NCI-H2227 (cell line): ENCODE measurements at regions not wholly inside any gene's neighbourhood (a gene's known extent, or its start where the extent isn't known, plus 50 kb on each side); places are given as distances from the start of the nearest gene placed in this dataset.

Source experiments
- DNase-seq: peaks from one replicate; lab custom pipeline; 2025; ENCODE audit not compliant: unreplicated experiment; lab: John Stamatoyannopoulos, UW

DNA sequence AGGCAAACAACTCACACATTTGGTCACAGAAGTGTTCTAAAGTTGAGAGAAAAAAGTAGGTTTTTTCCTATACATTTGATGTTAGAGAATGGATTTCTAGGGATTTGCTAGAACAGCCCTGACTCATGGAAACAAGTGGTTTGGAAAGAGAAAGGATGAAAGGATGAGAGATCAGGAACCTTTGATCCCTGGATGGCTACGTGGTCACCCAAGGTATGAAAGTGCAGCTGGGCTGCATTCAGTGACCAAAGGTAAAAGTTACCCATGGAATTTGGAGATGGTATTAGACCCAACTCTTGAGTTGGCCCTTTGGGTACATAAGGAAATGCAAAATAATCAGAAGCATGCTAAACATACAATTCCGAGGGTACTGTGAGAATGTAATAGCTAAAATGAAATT lies 61.3 kb upstream of the SPIN1 start:
- no peak for DNase-seq

DNA sequence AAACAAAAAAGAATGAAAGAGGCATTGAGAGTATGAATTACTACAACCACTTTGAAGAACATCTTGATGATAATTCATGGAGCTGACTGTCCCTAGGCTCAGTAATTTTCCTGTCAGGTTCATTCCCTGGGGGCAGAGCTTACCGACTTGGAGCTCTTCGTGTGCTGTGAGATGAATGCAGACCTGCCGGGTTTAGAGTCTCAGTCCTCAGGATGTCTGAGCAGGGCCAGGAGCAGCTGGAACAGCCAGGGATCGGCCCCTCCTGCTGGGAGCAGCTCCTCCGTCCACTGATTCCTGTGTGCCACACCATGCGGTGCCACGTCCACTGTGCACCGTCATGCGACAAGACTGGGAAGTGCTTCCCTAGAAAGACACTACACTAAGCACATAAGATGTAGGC lies 62.2 kb upstream of the SPIN1 start:
- no peak for DNase-seq

DNA sequence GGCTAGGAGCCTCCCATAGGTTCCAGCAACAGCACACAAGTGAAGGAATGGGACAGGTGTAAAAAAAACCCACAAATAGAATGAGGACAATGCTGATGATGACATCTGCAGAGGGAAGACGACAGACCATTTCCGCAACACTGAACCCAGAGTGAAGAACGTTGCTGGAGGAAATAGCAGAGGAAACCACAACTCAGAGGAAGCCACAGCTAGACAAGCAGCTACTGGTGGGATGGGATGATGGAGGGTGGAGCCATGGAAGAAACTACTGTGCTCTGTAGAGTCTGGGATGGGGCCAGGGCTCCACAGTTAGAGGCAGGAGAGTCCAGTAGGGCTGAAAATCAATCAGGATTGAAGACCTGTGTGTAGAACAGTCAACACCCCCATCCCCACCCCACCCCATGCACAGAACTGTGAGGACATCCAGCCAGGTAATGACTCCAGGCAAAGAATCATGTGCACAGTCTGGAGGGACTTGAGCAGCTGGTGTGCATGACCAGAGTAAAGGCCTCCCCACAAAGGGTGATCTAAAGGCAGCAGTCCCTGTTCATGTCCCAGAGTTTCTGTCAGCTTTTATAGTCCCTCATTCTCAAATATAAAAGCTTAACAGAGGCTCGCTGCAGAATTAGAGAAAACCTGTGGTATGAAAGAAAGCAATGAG lies 65.2 kb upstream of the SPIN1 start:
- DNase-seq: no peak

DNA sequence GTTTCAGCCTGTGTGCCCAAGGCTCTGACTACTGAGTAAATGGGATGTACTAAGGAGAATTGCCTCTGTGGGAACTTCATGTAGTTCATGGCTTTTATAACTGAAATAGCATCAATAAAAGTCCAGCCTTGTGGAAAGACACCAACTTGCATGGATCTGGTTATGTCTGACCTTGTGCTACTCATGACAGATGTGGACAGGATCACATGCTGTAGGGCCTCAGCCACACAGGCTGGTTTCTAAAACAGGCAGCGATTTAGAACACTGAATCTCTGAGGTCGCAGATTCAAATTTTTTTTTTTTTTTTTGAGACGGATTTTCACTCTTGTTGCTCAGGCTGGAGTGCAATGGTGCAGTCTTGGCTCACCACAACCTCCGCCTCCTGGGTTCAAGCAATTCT lies 66.5 kb upstream of the SPIN1 start:
- no peak for DNase-seq

DNA sequence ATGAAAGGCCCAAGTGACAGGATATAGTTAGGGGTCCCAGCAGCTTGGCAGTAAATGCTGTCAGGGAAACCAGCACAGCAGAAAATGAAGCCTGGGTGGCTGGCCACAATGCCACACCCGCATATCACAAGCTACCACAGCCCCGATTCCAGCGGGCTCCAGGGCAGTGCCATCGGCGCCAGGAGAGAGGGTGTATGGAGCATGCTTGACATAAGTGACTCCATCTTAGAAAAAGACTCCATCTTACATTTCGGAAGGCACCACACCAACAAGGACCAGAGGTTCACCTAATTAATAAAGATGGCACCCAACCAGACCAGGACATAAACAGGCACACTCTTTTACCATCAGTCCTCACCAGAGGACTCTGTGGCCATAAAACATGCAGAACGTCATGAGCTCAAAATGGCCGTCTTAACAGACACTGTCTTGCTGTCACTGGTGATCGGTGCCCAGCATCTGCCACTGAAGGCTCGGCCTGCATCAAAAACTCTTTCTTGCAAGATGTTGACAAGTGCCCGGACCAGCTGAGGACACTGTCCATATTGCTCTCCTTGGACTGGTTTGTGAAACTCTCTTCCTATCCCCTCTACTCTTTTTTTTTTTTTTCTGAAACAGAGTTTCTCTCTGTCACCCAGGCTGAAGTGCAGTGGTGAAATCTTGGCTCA lies 67.4 kb upstream of the SPIN1 start:
- no peak for DNase-seq

DNA sequence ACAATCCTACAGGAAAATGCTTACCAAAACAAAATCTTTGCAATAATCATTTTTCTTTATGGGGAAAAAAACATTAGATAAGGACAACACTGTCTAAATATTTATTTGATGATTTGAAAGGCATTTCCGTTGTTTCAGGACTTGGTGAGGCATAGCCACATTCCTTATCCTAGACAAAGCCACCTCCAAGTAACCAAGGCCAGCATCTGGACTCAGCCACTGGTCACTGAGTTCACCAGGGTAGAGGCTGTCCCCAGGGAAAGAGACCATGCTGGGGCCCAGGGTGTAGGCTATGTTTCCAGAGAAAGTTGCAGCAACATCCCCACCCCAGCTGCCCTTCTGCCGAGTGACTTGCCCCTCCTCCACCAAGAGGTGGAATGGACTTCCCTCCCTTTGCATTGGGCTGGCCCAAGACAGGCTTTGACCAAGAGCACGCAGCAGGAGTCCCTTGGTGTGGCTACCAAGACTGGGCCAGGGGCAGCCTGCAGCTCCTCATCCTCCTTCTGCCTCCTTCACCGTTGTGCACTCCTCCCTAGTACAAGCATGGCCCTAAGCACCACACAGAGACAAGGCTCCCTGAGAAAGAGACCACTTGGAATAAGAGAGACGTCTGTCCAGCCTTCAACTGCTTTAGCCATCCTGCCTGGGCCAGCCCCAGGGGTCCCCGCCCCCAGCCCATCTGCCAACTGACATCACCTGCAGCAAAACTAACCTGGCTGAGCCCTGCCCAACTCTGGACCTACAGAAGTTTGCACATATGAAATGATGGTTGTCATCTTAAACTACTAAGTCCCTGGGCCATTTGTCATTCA lies 68.1 kb upstream of the SPIN1 start:
- no peak for DNase-seq

DNA sequence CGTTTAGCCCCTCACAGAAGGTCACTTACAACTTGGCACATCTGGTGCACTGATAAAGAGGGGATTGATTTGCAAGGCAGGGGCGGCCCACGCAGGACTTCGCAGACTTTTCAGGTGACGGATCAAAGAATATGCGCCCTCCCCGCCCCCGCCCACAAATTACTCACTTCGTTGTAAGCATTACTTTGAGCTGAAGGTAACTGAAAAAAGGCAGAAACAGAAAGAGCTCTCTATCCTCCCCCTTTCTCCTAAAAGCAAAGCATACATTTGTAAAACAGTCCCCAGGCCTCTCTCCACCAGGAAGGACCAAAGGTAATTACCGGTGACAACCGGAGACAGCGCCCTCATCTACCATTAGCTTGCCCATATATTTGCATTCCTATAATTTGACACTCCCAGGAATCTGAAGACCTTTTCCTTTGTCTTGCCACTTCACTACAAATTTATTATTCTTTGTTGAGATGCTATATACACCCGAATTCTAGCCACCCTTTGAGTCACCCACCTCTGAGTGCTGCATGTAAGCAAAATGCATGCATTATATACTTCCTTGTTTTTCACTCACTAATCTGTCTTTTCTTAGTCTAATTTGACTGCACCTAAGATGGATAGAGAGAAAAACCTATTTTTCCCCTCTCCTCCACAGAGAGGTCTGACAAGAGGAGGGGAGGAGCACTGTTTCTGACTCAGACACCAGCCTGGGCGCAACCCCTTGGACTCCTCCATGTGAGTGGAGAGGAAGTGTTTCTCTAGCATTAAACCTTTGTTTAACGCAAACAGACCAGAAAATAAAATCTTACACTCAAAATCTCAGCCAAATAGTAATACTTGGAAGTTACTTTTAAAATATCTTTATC lies 74.7 kb upstream of the SPIN1 start:
- no peak for DNase-seq

DNA sequence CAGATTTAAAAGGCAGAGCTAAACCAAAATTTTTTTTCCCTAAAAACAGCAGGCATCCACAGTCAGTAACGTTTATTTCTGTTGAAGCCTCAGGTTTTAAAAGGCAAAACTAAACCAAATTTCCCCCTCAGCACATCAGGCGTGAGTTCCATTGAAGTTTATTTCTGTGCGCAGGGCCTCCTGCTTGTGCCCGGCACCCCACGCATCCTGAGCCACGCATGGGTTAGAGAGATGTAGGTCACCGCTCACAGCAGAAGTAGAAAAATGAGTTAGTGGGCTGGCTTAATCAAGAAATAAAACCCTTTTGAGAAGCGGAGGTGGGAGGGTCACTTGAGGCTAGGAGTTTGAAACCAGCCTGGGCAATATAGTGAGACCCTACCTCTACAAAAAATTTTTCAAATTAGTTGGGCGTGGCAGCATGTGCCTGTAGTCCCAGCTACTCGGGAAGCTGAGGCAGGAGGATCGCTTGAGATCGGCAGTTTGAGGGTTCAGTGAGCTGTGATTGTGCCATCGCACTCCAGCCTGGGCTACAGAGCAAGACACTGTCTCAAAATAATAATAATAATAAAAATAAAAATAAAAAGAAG lies 75.6 kb upstream of the SPIN1 start:
- DNase-seq: no peak

DNA sequence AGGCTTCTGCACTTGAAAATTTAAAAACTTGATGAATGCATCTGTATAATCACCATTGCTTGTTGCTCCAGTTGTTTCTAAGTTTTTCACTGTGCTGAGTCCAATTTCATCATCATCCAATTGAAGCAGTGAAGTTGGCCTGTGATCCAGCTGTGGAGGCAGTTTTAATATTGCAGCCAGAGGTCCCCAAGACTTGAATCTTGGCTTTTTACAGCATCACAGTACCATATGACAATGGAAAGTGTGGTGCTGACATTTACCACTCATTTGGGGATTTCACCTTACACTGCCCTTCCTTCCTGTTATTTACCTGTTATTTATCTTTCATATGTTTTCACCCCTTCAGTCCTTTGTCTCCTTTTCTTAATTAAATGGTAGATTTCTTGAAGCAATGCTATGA lies 76.2 kb upstream of the SPIN1 start:
- no peak for DNase-seq

DNA sequence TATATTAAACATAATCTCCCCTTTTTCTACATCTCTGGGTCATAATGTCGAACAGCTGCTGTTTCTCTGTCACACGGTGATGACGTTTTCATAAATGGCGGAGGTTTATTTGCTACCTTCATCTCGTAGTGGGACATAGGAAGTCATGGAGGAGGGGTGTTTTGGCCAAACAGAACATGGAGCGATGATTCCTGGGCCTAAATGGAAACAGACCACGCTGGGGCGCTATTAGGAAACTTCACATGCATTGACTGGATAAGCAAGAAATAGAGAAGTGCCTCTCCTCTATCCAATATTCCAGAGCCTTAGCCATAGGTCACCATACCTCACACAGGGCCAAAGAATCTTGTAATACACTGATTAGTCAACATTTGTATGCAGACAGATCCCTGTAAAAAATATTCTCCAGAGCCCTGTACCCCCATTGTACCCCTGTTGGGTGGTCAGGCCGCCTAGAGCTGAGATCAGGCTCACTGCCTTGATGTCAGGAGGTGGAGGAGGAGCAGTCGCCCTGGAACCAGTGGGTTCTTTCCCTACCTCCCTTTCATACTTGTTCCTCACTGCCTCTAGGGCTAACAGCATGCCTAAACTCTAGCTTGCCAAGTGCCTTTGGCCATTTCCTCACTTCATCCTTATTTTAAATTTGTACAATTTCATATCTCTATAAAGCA lies 77.8 kb upstream of the SPIN1 start:
- DNase-seq: peak; percentile 15

DNA sequence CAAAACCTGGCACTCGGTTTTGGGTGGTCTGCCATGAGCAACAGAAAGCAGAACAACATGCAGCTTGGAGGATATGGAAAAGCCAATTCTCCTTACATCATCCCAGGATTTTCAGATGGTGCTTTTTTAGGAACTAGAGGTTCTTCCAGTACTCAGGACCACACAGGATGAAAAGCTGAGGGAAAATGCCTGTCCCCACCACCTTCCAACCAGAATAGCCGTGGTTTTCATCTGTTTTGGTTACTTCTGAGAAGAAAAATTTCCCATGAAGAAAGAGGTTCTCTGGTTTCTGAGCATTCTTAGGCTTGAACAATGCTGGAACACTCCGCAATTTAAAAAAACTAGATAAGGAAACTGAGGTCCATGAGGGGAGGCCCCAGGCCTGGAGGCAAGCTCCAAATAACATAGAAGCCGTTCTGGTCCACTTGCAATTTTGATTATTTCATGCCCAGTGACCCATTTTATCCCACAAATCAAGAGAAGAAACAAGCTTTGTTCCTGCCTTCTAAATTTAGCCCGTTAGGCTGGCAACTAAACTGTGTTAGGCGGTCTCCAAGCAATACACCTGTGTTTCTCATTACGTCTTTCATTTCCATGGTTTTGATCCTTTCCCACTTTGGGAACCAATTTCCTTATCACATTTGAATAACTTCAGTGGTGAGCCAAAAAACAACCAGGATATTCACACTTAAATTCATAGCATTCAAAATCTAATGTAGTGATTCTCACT lies 79.2 kb upstream of the SPIN1 start:
- no peak for DNase-seq

DNA sequence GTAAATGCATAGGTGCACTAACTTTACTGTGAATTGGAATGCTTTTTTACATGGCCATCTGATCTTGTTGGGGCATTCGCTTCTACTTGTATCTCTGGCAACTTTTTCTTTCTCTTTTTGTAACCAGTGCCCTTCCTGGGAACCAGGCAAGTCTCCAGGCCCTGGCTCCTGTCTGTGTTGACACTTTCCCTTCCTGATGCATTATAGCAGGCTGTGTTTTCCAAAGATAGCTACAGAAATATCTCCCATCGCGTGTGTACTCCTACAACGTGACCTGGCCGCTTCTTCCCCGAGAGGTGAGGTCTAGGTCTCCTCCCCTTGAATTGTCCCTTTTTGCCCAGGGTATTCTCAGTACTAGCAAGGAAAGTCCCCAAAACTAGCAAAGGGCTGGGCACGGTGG lies 81.1 kb upstream of the SPIN1 start:
- no peak for DNase-seq

DNA sequence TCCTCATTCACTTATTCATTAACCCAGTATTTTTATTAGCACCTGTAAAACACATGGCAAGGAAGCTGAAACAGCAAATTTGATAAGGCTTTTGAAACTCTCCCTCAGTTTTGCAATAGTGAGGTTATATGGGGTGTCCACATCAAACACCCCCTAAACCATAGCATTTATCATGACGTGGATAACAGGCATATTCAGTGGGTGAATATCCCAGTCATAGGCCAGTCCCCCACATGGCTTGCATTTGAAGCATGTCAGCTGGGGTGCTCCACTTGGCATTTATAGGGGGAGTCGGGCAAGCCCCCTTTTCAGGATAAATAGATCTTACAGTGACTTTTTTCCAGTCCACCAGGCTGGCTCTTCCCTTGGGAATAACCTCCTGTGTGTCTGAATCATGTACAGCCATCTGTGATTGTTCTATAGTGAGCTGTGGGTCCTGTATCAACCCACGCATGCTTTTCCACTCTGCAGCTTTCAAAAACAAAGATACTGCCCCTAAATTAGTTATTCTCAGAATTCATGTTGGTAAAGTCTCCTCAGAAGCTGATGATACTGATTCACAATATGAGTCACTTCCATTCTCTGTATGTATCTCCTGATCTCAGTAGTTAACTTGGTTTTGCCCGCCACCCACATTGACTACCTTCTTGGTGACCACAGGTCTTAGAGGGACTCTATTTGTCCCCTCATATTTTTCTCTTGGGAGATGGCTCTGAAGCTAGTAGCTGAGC lies 84.4 kb upstream of the SPIN1 start:
- DNase-seq: no peak

DNA sequence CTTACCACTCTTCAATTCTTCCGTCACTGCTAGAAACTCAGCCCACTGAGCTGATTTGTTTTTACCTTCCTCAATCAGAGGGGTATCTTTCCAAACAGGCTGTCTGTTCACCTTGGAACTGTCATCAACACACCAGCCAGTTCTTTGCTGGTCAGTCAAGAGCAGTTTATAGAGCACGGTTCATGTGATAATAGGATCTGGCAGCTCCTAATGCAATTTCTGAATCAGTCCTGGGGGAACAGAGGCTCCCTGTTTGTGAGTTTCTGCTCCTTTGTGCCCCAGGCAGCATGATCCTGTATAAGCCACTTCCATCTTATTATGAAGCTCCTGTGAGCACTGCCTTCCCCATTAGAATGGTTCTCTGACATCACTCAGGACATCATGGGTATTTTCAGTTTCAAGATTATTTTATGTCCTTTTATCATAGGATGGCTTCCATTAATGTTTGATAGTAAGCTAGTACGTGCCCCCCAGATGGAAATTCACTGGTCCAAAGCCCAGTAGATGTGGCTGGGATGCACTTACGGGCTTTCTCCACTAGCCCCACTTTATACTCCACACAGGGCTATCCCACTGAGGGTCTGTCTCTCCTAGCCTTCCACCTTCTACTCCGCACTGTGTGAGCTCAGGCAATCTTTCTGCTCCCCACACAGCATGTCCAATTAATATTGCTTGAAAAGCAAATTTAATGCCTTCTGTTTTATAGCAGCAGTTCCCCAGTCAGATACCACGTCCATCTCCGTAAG lies 85.5 kb upstream of the SPIN1 start:
- DNase-seq: no peak

DNA sequence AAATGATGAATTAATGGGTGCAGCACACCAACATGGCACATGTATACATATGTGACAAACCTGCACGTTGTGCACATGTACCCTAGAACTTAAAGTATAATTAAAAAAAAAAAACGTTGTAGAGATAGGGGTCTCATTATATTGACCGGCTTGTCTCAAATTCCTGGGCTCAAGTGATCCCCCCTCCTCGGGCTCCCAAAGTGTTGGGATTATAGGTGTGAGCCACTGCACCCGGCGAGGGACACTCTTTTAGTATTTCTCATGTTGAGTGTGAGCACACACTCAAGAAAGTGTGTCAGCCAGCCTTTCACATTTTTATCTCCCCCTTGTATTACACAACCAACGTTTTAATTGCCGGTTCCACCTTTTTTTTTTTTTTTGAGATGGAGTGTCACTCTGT lies 87.7 kb upstream of the SPIN1 start:
- DNase-seq: no peak

DNA sequence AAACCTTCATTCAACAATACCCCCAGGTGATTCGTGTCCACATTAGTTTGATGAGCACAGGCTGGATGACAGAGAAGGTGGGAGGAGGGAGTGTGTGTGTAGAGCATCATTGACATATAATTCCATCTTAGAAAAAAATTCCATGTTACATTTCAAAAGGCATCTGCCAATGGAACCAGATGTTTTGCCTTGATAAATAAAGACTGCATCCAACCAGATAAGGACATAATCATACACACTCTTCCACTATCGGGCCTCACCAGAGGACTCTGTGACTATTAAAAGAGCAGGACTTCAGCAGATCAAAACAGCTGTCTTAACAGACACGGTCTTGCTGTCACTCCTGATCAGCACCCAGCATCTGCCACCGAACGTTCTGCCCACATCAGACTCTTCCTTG lies 96.4 kb upstream of the SPIN1 start:
- DNase-seq: no peak

DNA sequence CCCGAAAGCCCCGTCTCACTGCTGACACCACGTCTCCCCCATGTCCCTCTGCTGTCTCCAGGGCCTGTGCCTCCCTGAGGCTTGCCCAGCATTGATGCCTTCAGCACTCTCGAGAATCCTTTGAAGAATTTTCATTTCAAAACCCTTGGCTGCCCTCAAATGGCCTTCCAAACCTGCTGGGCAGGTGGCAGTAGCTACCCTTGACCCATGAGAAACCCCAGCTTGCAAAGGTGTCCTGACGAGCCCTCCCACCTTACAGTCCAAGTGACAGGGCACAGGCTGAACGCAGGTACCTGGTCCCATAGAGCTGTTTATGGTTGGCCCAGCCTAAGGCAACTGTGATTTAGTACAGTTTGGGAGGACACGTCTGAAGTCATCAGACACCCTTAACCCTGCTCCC lies 97.2 kb upstream of the SPIN1 start:
- DNase-seq: no peak

DNA sequence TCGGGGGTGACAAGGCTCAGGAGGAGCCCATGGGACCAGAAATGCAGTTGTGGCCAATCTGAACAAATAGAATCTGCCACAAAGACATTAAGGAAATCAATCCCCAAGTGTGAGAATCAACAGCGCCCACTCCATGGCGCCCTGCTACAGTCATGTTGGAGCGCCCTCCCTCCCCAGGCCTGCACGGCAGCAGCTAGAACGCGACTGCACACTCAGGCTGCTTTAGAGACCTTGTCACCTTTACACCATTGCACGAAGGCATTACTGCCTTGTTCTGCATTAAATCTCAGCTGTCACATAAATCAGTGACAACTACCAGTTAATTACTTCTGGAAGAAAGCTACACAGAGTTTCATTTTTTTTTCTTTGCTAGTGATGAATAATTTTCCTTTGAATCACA lies 98.7 kb upstream of the SPIN1 start:
- DNase-seq: no peak
